ENCODE measurements at regions not wholly inside any gene's neighbourhood (a gene's known extent, or its start where the extent isn't known, plus 50 kb on each side); places are given as distances from the start of the nearest gene placed in this dataset.

DNA sequence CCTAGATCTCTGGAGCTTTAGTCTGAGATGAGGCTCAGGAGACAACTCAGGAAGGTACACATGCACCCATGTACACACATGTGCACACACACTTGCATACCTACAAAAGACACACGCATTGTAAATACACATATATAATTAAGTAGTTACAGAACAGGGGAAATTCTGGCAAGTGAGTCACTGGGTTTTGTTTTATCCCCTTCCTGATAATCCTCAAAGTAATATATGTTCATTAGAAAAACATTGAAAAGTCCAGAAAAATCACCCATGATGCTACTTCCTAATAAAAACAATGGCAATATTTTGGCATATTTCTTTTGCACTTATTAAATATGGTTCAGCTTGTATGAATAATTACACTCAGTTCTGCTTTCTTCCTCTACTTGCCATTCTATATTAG is 115.3 kb upstream of the ECI2 start:
- TF ChIP-seq, protein P1, sequence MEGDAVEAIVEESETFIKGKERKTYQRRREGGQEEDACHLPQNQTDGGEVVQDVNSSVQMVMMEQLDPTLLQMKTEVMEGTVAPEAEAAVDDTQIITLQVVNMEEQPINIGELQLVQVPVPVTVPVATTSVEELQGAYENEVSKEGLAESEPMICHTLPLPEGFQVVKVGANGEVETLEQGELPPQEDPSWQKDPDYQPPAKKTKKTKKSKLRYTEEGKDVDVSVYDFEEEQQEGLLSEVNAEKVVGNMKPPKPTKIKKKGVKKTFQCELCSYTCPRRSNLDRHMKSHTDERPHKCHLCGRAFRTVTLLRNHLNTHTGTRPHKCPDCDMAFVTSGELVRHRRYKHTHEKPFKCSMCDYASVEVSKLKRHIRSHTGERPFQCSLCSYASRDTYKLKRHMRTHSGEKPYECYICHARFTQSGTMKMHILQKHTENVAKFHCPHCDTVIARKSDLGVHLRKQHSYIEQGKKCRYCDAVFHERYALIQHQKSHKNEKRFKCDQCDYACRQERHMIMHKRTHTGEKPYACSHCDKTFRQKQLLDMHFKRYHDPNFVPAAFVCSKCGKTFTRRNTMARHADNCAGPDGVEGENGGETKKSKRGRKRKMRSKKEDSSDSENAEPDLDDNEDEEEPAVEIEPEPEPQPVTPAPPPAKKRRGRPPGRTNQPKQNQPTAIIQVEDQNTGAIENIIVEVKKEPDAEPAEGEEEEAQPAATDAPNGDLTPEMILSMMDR (IDR thresholded peaks at IDR 0.05; ENCODE audit: low read length): no peak
- TF ChIP-seq EZH2 (IDR thresholded peaks at IDR 0.05; ENCODE audit: borderline replicate concordance, low read length): no peak

Measured in OCI-LY1 (cell line).